AG04449 (cell line): ENCODE measurements at regions not wholly inside any gene's neighbourhood (a gene's known extent, or its start where the extent isn't known, plus 50 kb on each side); places are given as distances from the start of the nearest gene placed in this dataset.

ENCODE experiments used
- CTCF ChIA-PET: fragments of 350-600 bp; formaldehyde crosslinking; extraction: SDS; loops from one replicate; lab custom pipeline; 2021; ENCODE audit warnings: antibody characterized with exemption; lab: Yijun Ruan, JAX
- POLR2A ChIA-PET: fragments of 400-600, 350-600 bp; formaldehyde crosslinking; extraction: SDS; loops from one replicate; lab custom pipeline; 2020; ENCODE audit warnings: antibody characterized with exemption, inconsistent platforms; lab: Yijun Ruan, JAX
- DNase-seq: peaks from one replicate; pipeline ENCODE4 v3.0.0-alpha.2; 2010; ENCODE audit warnings: low read depth, low spot score
- H3K4me3 ChIP-seq: 2 replicates; pipeline ENCODE4 v1.5.1; 2011; ENCODE audit warnings: low read depth, mild to moderate bottlenecking, control low read depth, low read length
- CTCF ChIP-seq: IDR thresholded peaks from one replicate; pipeline ENCODE4 v1.5.1; 2011; ENCODE audit warnings: mild to moderate bottlenecking, moderate library complexity, low read length, control low read depth, inconsistent platforms; ENCODE audit not compliant: insufficient read depth; ENCODE audit errors: missing control alignments

GRCh38 chr13:36750046-36750445 lies 69.0 kb upstream of the RFXAP start:
- CTCF ChIA-PET = interaction anchor here (1.0 kb wide), 1 partner anchor 14 kb away, joined by 3 read pairs; no protein-coding TSS in a partner anchor
- POLR2A ChIA-PET = no interaction called here
- no peak overlapping the region for H3K4me3 ChIP-seq
- TF ChIP-seq CTCF = no peak
- DNase-seq = no peak

- ChIA-PET POLR2A (no interaction called here), CTCF (interaction anchor here (1.0 to 1.5 kb wide), 2 partner anchors 14 to 15 kb away, joined by 3 to 5 read pairs; no protein-coding TSS in a partner anchor)
- H3K4me3 ChIP-seq = no peak overlapping the region
- no peak for TF ChIP-seq CTCF
- no peak for DNase-seq
Measured at GRCh38 chr13:36750461-36750860, 68.6 kb upstream of the RFXAP start.

GRCh38 chr13:36750946-36751345 lies 68.1 kb upstream of the RFXAP start:
- TF ChIP-seq CTCF = no peak
- ChIA-PET CTCF (interaction anchor here (1.5 kb wide), 1 partner anchor 15 kb away, joined by 5 read pairs; no protein-coding TSS in a partner anchor), POLR2A (no interaction called here)
- DNase-seq = no peak
- no peak overlapping the region for H3K4me3 ChIP-seq

GRCh38 chr13:36752673-36753072 lies 66.3 kb upstream of the RFXAP start:
- CTCF ChIA-PET = no interaction called here
- H3K4me3 ChIP-seq = no peak overlapping the region
- no peak for DNase-seq
- POLR2A ChIA-PET = no interaction called here
- no peak for TF ChIP-seq CTCF

GRCh38 chr13:36753176-36753575 lies 65.8 kb upstream of the RFXAP start:
- POLR2A ChIA-PET = no interaction called here
- CTCF ChIA-PET = no interaction called here
- TF ChIP-seq CTCF = no peak
- no peak for DNase-seq
- no peak overlapping the region for H3K4me3 ChIP-seq

GRCh38 chr13:36758345-36758744 lies 60.7 kb upstream of the RFXAP start:
- TF ChIP-seq CTCF = no peak
- CTCF ChIA-PET = no interaction called here
- no peak for DNase-seq
- H3K4me3 ChIP-seq = no peak overlapping the region
- POLR2A ChIA-PET = no interaction called here
